Activated CD4-positive, alpha-beta T cell treated with anti-CD3 and anti-CD28 coated beads for 48 hours (primary cell): ENCODE measurements at regions not wholly inside any gene's neighbourhood (a gene's known extent, or its start where the extent isn't known, plus 50 kb on each side); places are given as distances from the start of the nearest gene placed in this dataset.
"Not testable (repeated sequence)": the region's sequence is repeated elsewhere in the genome, so short reads cannot be mapped to it uniquely, and the experiment has no call there.

ENCODE experiments used
- DNase-seq: peaks from one replicate; pipeline ENCODE4 v3.0.0-alpha.2; 2020

- DNase-seq: no peak
Measured at GRCh38 chr2:144785253-144785652, 265.3 kb upstream of the ZEB2 start.

- DNase-seq: no peak
Measured at GRCh38 chr2:144780983-144781382, 261.1 kb upstream of the ZEB2 start.

- DNase-seq: no peak
Measured at GRCh38 chr2:144776766-144777165, 256.8 kb upstream of the ZEB2 start.

- DNase-seq: no peak
Measured at GRCh38 chr2:144774809-144775208, 254.9 kb upstream of the ZEB2 start.

- no peak for DNase-seq
Measured at GRCh38 chr2:144771348-144771747, 251.4 kb upstream of the ZEB2 start.

- no peak for DNase-seq
Measured at GRCh38 chr2:144770616-144771230, 250.8 kb upstream of the ZEB2 start.

- not testable (repeated sequence) for DNase-seq
Measured at GRCh38 chr2:144760939-144761338, 241.0 kb upstream of the ZEB2 start.

- DNase-seq: no peak
Measured at GRCh38 chr2:144759746-144760145, 239.8 kb upstream of the ZEB2 start.

- not testable (repeated sequence) for DNase-seq
Measured at GRCh38 chr2:144758196-144758595, 238.3 kb upstream of the ZEB2 start.

- DNase-seq: no peak
Measured at GRCh38 chr2:144753416-144753815, 233.5 kb upstream of the ZEB2 start.

- DNase-seq: no peak
Measured at GRCh38 chr2:144751142-144751905, 231.4 kb upstream of the ZEB2 start.

- DNase-seq: no peak
Measured at GRCh38 chr2:144749188-144749587, 229.3 kb upstream of the ZEB2 start.

GRCh38 chr2:144748443-144748842, 228.5 kb upstream of the ZEB2 start:
- DNase-seq: no peak

- no peak for DNase-seq
Measured at GRCh38 chr2:144747571-144747970, 227.7 kb upstream of the ZEB2 start.

- DNase-seq: no peak
Measured at GRCh38 chr2:144745424-144745823, 225.5 kb upstream of the ZEB2 start.

- no peak for DNase-seq
Measured at GRCh38 chr2:144738749-144739148, 218.8 kb upstream of the ZEB2 start.

GRCh38 chr2:144730711-144731110, 210.8 kb upstream of the ZEB2 start:
- DNase-seq: no peak

- DNase-seq: not testable (repeated sequence)
Measured at GRCh38 chr2:144724460-144724859, 204.5 kb upstream of the ZEB2 start.

GRCh38 chr2:144718376-144718775, 198.5 kb upstream of the ZEB2 start:
- no peak for DNase-seq

- DNase-seq: no peak
Measured at GRCh38 chr2:144715992-144716391, 196.1 kb upstream of the ZEB2 start.

GRCh38 chr2:144713410-144713809, 193.5 kb upstream of the ZEB2 start:
- DNase-seq: no peak

GRCh38 chr2:144712550-144712940, 192.6 kb upstream of the ZEB2 start:
- no peak for DNase-seq

GRCh38 chr2:144711630-144712549, 192.0 kb upstream of the ZEB2 start:
- DNase-seq: no peak

GRCh38 chr2:144711084-144711483, 191.2 kb upstream of the ZEB2 start:
- DNase-seq: no peak
